ENCODE measurements at regions not wholly inside any gene's neighbourhood (a gene's known extent, or its start where the extent isn't known, plus 50 kb on each side); places are given as distances from the start of the nearest gene placed in this dataset.

- Mint-ChIP-seq H3K9me3 (ENCODE audit: unreplicated experiment) (no peaks in the 10 kb centered on the region), H3K27me3 (ENCODE audit: unreplicated experiment) (peaks cover 20% of the 10 kb centered on the region), H3K36me3 (ENCODE audit: unreplicated experiment) (no peaks in the 10 kb centered on the region), H3K27ac (ENCODE audit: unreplicated experiment) (no peak overlapping the region), H3K4me3 (ENCODE audit: unreplicated experiment) (no peak overlapping the region), H3K4me1 (ENCODE audit: unreplicated experiment) (no peaks in the 10 kb centered on the region)
- DNase-seq (ENCODE audit: extremely low spot score, unreplicated experiment) = no peak
- TF ChIP-seq, protein P1, sequence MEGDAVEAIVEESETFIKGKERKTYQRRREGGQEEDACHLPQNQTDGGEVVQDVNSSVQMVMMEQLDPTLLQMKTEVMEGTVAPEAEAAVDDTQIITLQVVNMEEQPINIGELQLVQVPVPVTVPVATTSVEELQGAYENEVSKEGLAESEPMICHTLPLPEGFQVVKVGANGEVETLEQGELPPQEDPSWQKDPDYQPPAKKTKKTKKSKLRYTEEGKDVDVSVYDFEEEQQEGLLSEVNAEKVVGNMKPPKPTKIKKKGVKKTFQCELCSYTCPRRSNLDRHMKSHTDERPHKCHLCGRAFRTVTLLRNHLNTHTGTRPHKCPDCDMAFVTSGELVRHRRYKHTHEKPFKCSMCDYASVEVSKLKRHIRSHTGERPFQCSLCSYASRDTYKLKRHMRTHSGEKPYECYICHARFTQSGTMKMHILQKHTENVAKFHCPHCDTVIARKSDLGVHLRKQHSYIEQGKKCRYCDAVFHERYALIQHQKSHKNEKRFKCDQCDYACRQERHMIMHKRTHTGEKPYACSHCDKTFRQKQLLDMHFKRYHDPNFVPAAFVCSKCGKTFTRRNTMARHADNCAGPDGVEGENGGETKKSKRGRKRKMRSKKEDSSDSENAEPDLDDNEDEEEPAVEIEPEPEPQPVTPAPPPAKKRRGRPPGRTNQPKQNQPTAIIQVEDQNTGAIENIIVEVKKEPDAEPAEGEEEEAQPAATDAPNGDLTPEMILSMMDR (IDR thresholded peaks at IDR 0.05) = no peak
Observed at GRCh38 chr1:226792368-226792767, 53.3 kb upstream of the ITPKB start.

GRCh38 chr1:226790545-226791181, 51.6 kb upstream of the ITPKB start:
- Mint-ChIP-seq H3K27me3 (ENCODE audit: unreplicated experiment) (peaks cover 18% of the 10 kb centered on the region), H3K27ac (ENCODE audit: unreplicated experiment) (no peak overlapping the region), H3K9me3 (ENCODE audit: unreplicated experiment) (no peaks in the 10 kb centered on the region), H3K36me3 (ENCODE audit: unreplicated experiment) (no peaks in the 10 kb centered on the region), H3K4me1 (ENCODE audit: unreplicated experiment) (no peaks in the 10 kb centered on the region), H3K4me3 (ENCODE audit: unreplicated experiment) (no peak overlapping the region)
- TF ChIP-seq, protein P1 (IDR thresholded peaks at IDR 0.05) = no peak
- DNase-seq (ENCODE audit: extremely low spot score, unreplicated experiment) = no peak

DNA sequence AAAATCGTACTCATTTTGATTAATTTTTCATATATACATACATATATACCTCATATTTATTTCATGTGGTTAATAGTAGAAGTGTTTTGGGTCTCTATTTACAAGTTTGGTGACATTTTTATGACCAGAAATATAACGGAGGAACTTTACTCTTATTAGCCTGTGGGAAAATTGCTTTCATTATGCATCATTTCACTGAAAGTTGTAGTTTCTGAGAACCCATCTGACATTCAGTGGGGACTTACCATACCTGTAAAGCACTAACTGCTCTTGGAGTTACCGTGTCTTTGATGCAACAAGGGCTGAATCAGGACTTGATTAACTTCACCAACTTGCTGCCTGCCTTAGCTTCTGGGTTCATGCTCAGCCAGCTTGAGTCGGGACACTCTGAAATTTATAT, 49.9 kb upstream of the ITPKB start:
- DNase-seq (ENCODE audit: extremely low spot score, unreplicated experiment) = no peak
- Mint-ChIP-seq H3K4me3 (ENCODE audit: unreplicated experiment) (no peak overlapping the region), H3K4me1 (ENCODE audit: unreplicated experiment) (peaks cover 4% of the 10 kb centered on the region), H3K9me3 (ENCODE audit: unreplicated experiment) (no peaks in the 10 kb centered on the region), H3K27ac (ENCODE audit: unreplicated experiment) (no peak overlapping the region), H3K36me3 (ENCODE audit: unreplicated experiment) (no peaks in the 10 kb centered on the region), H3K27me3 (ENCODE audit: unreplicated experiment) (peaks cover 14% of the 10 kb centered on the region)
- TF ChIP-seq, protein P1 (IDR thresholded peaks at IDR 0.05) = no peak

Measured in osteocyte (in vitro differentiated cells).